Hepatocyte (in vitro differentiated cells): ENCODE measurements at regions not wholly inside any gene's neighbourhood (a gene's known extent, or its start where the extent isn't known, plus 50 kb on each side); places are given as distances from the start of the nearest gene placed in this dataset.

Experiments
- DNase-seq: peaks from one replicate; pipeline ENCODE4 v3.0.0-alpha.2; 2016; ENCODE audit warnings: low spot score
- H2AFZ ChIP-seq: fragments of 200-600 bp; sonication (generic); 2 replicates; pipeline ENCODE4 v1.6.0; 2016; ENCODE audit warnings: antibody characterized with exemption, mild to moderate bottlenecking
- H3K27ac ChIP-seq: fragments of 200-600 bp; sonication (generic); 2 replicates; pipeline ENCODE4 v1.5.1; 2016; ENCODE audit warnings: mild to moderate bottlenecking
- H3K27me3 ChIP-seq: fragments of 200-600 bp; sonication (generic); 2 replicates; pipeline ENCODE4 v1.6.1; 2016
- H3K36me3 ChIP-seq: fragments of 200-600 bp; sonication (generic); replicated peaks from 2 replicates; pipeline ENCODE4 v1.5.1; 2016; ENCODE audit warnings: low read depth; ENCODE audit not compliant: insufficient read depth
- H3K4me1 ChIP-seq: fragments of 200-600 bp; sonication (generic); 2 replicates; pipeline ENCODE4 v1.5.1; 2016; ENCODE audit warnings: mild to moderate bottlenecking, moderate library complexity; ENCODE audit not compliant: insufficient read depth
- H3K4me2 ChIP-seq: fragments of 200-600 bp; sonication (generic); 2 replicates; pipeline ENCODE4 v1.6.0; 2016
- H3K4me3 ChIP-seq: fragments of 200-600 bp; sonication (generic); 2 replicates; pipeline ENCODE4 v1.5.1; 2016; ENCODE audit warnings: mild to moderate bottlenecking
- H3K79me2 ChIP-seq: fragments of 200-600 bp; sonication (generic); 2 replicates; pipeline ENCODE4 v1.6.0; 2017; ENCODE audit warnings: mild to moderate bottlenecking
- H3K9me2 ChIP-seq: fragments of 200-600 bp; sonication (generic); replicated peaks from 2 replicates; pipeline ENCODE4 v1.6.0; 2017; ENCODE audit warnings: mild to moderate bottlenecking; ENCODE audit not compliant: insufficient read depth
- H3K9me3 ChIP-seq: fragments of 200-600 bp; sonication (generic); 2 replicates; pipeline ENCODE4 v1.5.1; 2016; ENCODE audit warnings: low read depth, mild to moderate bottlenecking
- H4K20me1 ChIP-seq: fragments of 200-600 bp; sonication (generic); 2 replicates; pipeline ENCODE4 v1.6.0; 2016; ENCODE audit warnings: mild to moderate bottlenecking; ENCODE audit not compliant: insufficient read depth, poor library complexity, severe bottlenecking
- CTCF ChIP-seq: fragments of 200-600 bp; sonication (generic); IDR thresholded peaks from 2 replicates; pipeline ENCODE4 v1.5.1; 2016; ENCODE audit warnings: antibody characterized with exemption, mild to moderate bottlenecking; ENCODE audit not compliant: poor library complexity
- EZH2 ChIP-seq: fragments of 200-600 bp; sonication (generic); IDR thresholded peaks from 2 replicates; pipeline ENCODE4 v1.6.1; 2016; ENCODE audit warnings: antibody characterized with exemption, mild to moderate bottlenecking, borderline replicate concordance
- EZH2phosphoT487 ChIP-seq: fragments of 200-600 bp; sonication (generic); IDR thresholded peaks from one replicate; pipeline ENCODE4 v1.6.1; 2018; ENCODE audit warnings: antibody characterized with exemption, mild to moderate bottlenecking, low read depth, moderate library complexity; ENCODE audit not compliant: unreplicated experiment, severe bottlenecking
- WGBS: methylation state at CpG from one replicate; pipeline ENCODE4 v1.1.6; 2016; ENCODE audit warnings: low lambda C conversion rate; ENCODE audit errors: missing lambda C conversion rate; 5-methylcytosine and 5-hydroxymethylcytosine counted together

- Histone ChIP-seq H3K27ac (no peak overlapping the region), H3K27me3 (no peaks in the 10 kb centered on the region), H3K9me3 (no peaks in the 10 kb centered on the region), H3K4me3 (no peak overlapping the region), H4K20me1 (no peaks in the 10 kb centered on the region), H3K4me2 (no peak overlapping the region), H3K36me3 (no peaks in the 10 kb centered on the region), H3K4me1 (peaks cover 18% of the 10 kb centered on the region), H3K9me2 (no peaks in the 10 kb centered on the region), H3K79me2 (peaks cover 10% of the 10 kb centered on the region), H2AFZ (no peak overlapping the region)
- TF ChIP-seq EZH2 (no peak), CTCF (no peak), EZH2phosphoT487 (no peak)
- no peak for DNase-seq
- WGBS = 48% methylated on average over 1 of the region's 1 CpG
These were observed 74.6 kb downstream of the DISP1 start for GRCh38 chr1:222889440-222889839.

- TF ChIP-seq EZH2 = no peak
- no peak for TF ChIP-seq EZH2phosphoT487
- TF ChIP-seq CTCF = no peak
- Histone ChIP-seq H3K79me2 (peaks cover 10% of the 10 kb centered on the region), H3K27ac (no peak overlapping the region), H3K4me1 (peaks cover 18% of the 10 kb centered on the region), H4K20me1 (no peaks in the 10 kb centered on the region), H3K4me3 (no peak overlapping the region), H3K36me3 (no peaks in the 10 kb centered on the region), H2AFZ (no peak overlapping the region), H3K4me2 (no peak overlapping the region), H3K9me2 (no peaks in the 10 kb centered on the region), H3K9me3 (no peaks in the 10 kb centered on the region), H3K27me3 (no peaks in the 10 kb centered on the region)
- 95% methylated on average over 2 of the region's 2 CpGs for WGBS
- no peak for DNase-seq
These were observed 75.9 kb downstream of the DISP1 start for GRCh38 chr1:222890716-222891115.

- H4K20me1 ChIP-seq = no peaks in the 10 kb centered on the region
These were observed 76.7 kb downstream of the DISP1 start for GRCh38 chr1:222891578-222891977.

More at GRCh38 chr1:222891578-222891977, 76.7 kb downstream of the DISP1 start:
- H3K9me2 ChIP-seq = no peaks in the 10 kb centered on the region
- H3K9me3 ChIP-seq = no peaks in the 10 kb centered on the region
- H3K27me3 ChIP-seq = no peaks in the 10 kb centered on the region
- H3K4me1 ChIP-seq = peaks cover 18% of the 10 kb centered on the region
- no peak for DNase-seq
- H3K4me2 ChIP-seq = no peak overlapping the region
- peak overlapping the region; percentile 53 for H3K27ac ChIP-seq
- no peak overlapping the region for H2AFZ ChIP-seq
- H3K36me3 ChIP-seq = no peaks in the 10 kb centered on the region
- no peak overlapping the region for H3K4me3 ChIP-seq
- TF ChIP-seq EZH2 (no peak), CTCF (no peak), EZH2phosphoT487 (no peak)
- peaks cover 10% of the 10 kb centered on the region for H3K79me2 ChIP-seq
